ENCODE measurements at regions not wholly inside any gene's neighbourhood (a gene's known extent, or its start where the extent isn't known, plus 50 kb on each side); places are given as distances from the start of the nearest gene placed in this dataset.

DNA sequence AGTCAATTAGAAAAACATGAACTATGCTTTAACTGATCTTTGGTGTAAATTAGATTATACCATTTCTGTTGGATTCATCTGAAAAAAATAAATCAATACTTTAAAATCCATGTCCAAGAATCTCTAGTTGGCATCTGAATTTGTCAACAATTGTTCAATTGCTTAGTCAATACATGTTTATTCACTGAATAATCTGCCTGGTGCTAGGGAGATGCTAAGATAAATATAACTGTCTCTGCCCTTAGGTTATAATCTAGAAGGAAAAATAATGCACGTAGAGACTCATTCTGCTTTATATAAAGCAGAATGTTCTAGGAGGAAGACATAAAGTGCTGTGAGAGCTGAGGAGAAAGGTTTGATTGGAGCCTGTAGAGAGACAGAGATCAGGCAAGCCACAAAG, 537.2 kb upstream of the IL12A start:
- TF ChIP-seq, protein P1, sequence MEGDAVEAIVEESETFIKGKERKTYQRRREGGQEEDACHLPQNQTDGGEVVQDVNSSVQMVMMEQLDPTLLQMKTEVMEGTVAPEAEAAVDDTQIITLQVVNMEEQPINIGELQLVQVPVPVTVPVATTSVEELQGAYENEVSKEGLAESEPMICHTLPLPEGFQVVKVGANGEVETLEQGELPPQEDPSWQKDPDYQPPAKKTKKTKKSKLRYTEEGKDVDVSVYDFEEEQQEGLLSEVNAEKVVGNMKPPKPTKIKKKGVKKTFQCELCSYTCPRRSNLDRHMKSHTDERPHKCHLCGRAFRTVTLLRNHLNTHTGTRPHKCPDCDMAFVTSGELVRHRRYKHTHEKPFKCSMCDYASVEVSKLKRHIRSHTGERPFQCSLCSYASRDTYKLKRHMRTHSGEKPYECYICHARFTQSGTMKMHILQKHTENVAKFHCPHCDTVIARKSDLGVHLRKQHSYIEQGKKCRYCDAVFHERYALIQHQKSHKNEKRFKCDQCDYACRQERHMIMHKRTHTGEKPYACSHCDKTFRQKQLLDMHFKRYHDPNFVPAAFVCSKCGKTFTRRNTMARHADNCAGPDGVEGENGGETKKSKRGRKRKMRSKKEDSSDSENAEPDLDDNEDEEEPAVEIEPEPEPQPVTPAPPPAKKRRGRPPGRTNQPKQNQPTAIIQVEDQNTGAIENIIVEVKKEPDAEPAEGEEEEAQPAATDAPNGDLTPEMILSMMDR (IDR thresholded peaks at IDR 0.05), result no peak
- TF ChIP-seq POLR2AphosphoS5 (IDR thresholded peaks at IDR 0.05), result no peak
